Stimulated activated CD8-positive, alpha-beta memory T cell treated with anti-CD3 and anti-CD28 coated beads, Interleukin-2, amount 100 ng/mL, for 48 hours (primary cell): ENCODE measurements at regions not wholly inside any gene's neighbourhood (a gene's known extent, or its start where the extent isn't known, plus 50 kb on each side); places are given as distances from the start of the nearest gene placed in this dataset.

Source experiments
- DNase-seq, 2 donors: peaks; one replicate each; pipeline ENCODE4 v3.0.0-alpha.2; 2020; ENCODE audit warnings: low read depth in 2 of 2

GRCh38 chr14:53547593-53547992, 394.5 kb upstream of the DDHD1 start:
- DNase-seq, result no peak

GRCh38 chr14:53545217-53545616, 392.1 kb upstream of the DDHD1 start:
- DNase-seq, result no peak

GRCh38 chr14:53542732-53543131, 389.6 kb upstream of the DDHD1 start:
- DNase-seq, result no peak

GRCh38 chr14:53541411-53541810, 388.3 kb upstream of the DDHD1 start:
- no peak for DNase-seq

GRCh38 chr14:53539489-53540126, 386.5 kb upstream of the DDHD1 start:
- peak; percentile 29 to 49 for DNase-seq

GRCh38 chr14:53538316-53538881, 385.3 kb upstream of the DDHD1 start:
- no peak for DNase-seq

- DNase-seq, result no peak
These were observed 384.5 kb upstream of the DDHD1 start for GRCh38 chr14:53537422-53538315.

- no peak for DNase-seq
These were observed 383.3 kb upstream of the DDHD1 start for GRCh38 chr14:53536446-53536845.

GRCh38 chr14:53534841-53535240, 381.7 kb upstream of the DDHD1 start:
- DNase-seq, result no peak

GRCh38 chr14:53533384-53533970, 380.4 kb upstream of the DDHD1 start:
- DNase-seq, result no peak

GRCh38 chr14:53532853-53533252, 379.7 kb upstream of the DDHD1 start:
- no peak for DNase-seq

- no peak for DNase-seq
These were observed 378.6 kb upstream of the DDHD1 start for GRCh38 chr14:53531730-53532129.

- no peak for DNase-seq
These were observed 378.0 kb upstream of the DDHD1 start for GRCh38 chr14:53531156-53531555.

GRCh38 chr14:53529519-53529918, 376.4 kb upstream of the DDHD1 start:
- no peak for DNase-seq

- no peak for DNase-seq
These were observed 375.1 kb upstream of the DDHD1 start for GRCh38 chr14:53528185-53528671.

GRCh38 chr14:53526200-53526599, 373.1 kb upstream of the DDHD1 start:
- DNase-seq, result no peak

- DNase-seq, result no peak
These were observed 372.5 kb upstream of the DDHD1 start for GRCh38 chr14:53525608-53526007.

- DNase-seq, result no peak
These were observed 371.3 kb upstream of the DDHD1 start for GRCh38 chr14:53524391-53524790.

- DNase-seq, result no peak
These were observed 370.1 kb upstream of the DDHD1 start for GRCh38 chr14:53523226-53523625.

- DNase-seq, result no peak
These were observed 367.2 kb upstream of the DDHD1 start for GRCh38 chr14:53520078-53520928.

- no peak for DNase-seq
These were observed 366.0 kb upstream of the DDHD1 start for GRCh38 chr14:53519137-53519536.
